GM12878 (cell line): ENCODE measurements at regions not wholly inside any gene's neighbourhood (a gene's known extent, or its start where the extent isn't known, plus 50 kb on each side); places are given as distances from the start of the nearest gene placed in this dataset.

ENCODE experiments used
- CREM ChIP-seq: IDR thresholded peaks from 2 replicates; pipeline ENCODE4 v1.6.1; 2014; ENCODE audit warnings: antibody characterized with exemption, low read depth
- FOXM1 ChIP-seq: IDR thresholded peaks from 2 replicates; pipeline ENCODE4 v1.6.1; 2012; ENCODE audit warnings: low read depth, mild to moderate bottlenecking, inconsistent platforms, low read length, moderate library complexity
- HCFC1 ChIP-seq: fragments of 150-350 bp; IDR thresholded peaks from 2 replicates; pipeline ENCODE4 v1.6.1; 2014; ENCODE audit warnings: low read length
- MEF2B ChIP-seq: fragments of 450-650 bp; IDR thresholded peaks from 2 replicates; pipeline ENCODE4 v1.6.1; 2018; ENCODE audit warnings: mild to moderate bottlenecking, moderate library complexity; ENCODE audit not compliant: partially characterized antibody, poor library complexity, severe bottlenecking
- RAD21 ChIP-seq: IDR thresholded peaks from 2 replicates; pipeline ENCODE4 v1.6.1; 2011; ENCODE audit warnings: mild to moderate bottlenecking, low read depth, low read length, moderate library complexity; ENCODE audit not compliant: insufficient read depth
- RUNX3 ChIP-seq: IDR thresholded peaks from 2 replicates; pipeline ENCODE4 v1.6.1; 2012; ENCODE audit warnings: low read length, inconsistent platforms
- ZNF622 ChIP-seq: fragments of 450-650 bp; IDR thresholded peaks from 2 replicates; pipeline ENCODE4 v1.6.1; 2017; ENCODE audit warnings: mild to moderate bottlenecking, inconsistent platforms
- TF ChIP-seq, protein P1 (sequence below): fragments of 450-650 bp; IDR thresholded peaks from 2 replicates; pipeline ENCODE4 v1.6.1; 2017; ENCODE audit warnings: mild to moderate bottlenecking, moderate library complexity
- TF ChIP-seq, protein P2 (sequence below): fragments of 150-350 bp; IDR thresholded peaks from 2 replicates; pipeline ENCODE4 v1.6.1; 2016; ENCODE audit warnings: low read depth, low read length
- TF ChIP-seq, protein P3 (sequence below): IDR thresholded peaks from 2 replicates; pipeline ENCODE4 v1.6.1; 2011; ENCODE audit warnings: mild to moderate bottlenecking, low read depth, low read length, moderate library complexity; ENCODE audit not compliant: insufficient replicate concordance

DNA sequence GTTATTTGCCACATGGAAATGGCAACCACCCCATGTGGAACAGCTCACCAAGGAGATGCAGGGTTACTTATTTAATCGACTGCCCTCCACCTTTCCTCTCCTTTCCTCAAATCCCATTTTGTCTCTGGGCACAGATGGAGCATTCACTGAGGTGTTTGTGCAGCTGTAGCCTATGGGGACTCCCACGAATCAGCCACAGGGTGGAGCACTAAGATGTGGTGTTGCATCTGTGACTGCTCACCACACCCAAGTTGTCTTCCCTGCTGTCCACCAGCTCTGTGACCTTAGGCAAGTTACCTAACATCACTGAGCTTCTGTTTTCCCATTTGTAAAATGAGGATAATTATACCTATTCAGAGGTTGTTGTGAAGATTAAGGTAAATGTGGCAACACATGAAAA, 252.4 kb upstream of the CPEB2 start (continued):
- TF ChIP-seq MEF2B, result no peak
- TF ChIP-seq ZNF622, result no peak
- TF ChIP-seq, protein P1, sequence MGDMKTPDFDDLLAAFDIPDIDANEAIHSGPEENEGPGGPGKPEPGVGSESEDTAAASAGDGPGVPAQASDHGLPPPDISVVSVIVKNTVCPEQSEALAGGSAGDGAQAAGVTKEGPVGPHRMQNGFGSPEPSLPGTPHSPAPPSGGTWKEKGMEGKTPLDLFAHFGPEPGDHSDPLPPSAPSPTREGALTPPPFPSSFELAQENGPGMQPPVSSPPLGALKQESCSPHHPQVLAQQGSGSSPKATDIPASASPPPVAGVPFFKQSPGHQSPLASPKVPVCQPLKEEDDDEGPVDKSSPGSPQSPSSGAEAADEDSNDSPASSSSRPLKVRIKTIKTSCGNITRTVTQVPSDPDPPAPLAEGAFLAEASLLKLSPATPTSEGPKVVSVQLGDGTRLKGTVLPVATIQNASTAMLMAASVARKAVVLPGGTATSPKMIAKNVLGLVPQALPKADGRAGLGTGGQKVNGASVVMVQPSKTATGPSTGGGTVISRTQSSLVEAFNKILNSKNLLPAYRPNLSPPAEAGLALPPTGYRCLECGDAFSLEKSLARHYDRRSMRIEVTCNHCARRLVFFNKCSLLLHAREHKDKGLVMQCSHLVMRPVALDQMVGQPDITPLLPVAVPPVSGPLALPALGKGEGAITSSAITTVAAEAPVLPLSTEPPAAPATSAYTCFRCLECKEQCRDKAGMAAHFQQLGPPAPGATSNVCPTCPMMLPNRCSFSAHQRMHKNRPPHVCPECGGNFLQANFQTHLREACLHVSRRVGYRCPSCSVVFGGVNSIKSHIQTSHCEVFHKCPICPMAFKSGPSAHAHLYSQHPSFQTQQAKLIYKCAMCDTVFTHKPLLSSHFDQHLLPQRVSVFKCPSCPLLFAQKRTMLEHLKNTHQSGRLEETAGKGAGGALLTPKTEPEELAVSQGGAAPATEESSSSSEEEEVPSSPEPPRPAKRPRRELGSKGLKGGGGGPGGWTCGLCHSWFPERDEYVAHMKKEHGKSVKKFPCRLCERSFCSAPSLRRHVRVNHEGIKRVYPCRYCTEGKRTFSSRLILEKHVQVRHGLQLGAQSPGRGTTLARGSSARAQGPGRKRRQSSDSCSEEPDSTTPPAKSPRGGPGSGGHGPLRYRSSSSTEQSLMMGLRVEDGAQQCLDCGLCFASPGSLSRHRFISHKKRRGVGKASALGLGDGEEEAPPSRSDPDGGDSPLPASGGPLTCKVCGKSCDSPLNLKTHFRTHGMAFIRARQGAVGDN, result no peak
- TF ChIP-seq FOXM1, result no peak
- TF ChIP-seq, protein P2, sequence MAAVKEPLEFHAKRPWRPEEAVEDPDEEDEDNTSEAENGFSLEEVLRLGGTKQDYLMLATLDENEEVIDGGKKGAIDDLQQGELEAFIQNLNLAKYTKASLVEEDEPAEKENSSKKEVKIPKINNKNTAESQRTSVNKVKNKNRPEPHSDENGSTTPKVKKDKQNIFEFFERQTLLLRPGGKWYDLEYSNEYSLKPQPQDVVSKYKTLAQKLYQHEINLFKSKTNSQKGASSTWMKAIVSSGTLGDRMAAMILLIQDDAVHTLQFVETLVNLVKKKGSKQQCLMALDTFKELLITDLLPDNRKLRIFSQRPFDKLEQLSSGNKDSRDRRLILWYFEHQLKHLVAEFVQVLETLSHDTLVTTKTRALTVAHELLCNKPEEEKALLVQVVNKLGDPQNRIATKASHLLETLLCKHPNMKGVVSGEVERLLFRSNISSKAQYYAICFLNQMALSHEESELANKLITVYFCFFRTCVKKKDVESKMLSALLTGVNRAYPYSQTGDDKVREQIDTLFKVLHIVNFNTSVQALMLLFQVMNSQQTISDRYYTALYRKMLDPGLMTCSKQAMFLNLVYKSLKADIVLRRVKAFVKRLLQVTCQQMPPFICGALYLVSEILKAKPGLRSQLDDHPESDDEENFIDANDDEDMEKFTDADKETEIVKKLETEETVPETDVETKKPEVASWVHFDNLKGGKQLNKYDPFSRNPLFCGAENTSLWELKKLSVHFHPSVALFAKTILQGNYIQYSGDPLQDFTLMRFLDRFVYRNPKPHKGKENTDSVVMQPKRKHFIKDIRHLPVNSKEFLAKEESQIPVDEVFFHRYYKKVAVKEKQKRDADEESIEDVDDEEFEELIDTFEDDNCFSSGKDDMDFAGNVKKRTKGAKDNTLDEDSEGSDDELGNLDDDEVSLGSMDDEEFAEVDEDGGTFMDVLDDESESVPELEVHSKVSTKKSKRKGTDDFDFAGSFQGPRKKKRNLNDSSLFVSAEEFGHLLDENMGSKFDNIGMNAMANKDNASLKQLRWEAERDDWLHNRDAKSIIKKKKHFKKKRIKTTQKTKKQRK, result no peak
- TF ChIP-seq CREM, result no peak
- no peak for TF ChIP-seq HCFC1
- TF ChIP-seq, protein P3, sequence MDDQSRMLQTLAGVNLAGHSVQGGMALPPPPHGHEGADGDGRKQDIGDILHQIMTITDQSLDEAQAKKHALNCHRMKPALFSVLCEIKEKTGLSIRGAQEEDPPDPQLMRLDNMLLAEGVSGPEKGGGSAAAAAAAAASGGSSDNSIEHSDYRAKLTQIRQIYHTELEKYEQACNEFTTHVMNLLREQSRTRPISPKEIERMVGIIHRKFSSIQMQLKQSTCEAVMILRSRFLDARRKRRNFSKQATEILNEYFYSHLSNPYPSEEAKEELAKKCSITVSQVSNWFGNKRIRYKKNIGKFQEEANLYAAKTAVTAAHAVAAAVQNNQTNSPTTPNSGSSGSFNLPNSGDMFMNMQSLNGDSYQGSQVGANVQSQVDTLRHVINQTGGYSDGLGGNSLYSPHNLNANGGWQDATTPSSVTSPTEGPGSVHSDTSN, result no peak
- TF ChIP-seq RAD21, result peak; percentile 80
- TF ChIP-seq RUNX3, result peak; percentile 23; the same call in 1 of the 2 replicates
